GM23338 (cell line): ENCODE measurements at regions not wholly inside any gene's neighbourhood (a gene's known extent, or its start where the extent isn't known, plus 50 kb on each side); places are given as distances from the start of the nearest gene placed in this dataset.

Source experiments
- EZH2 ChIP-seq: fragments of 200-600 bp; sonication (generic); IDR thresholded peaks from one replicate; pipeline ENCODE4 v1.8.0; 2017; ENCODE audit warnings: antibody characterized with exemption, mild to moderate bottlenecking, low read depth; ENCODE audit not compliant: unreplicated experiment
- EZH2phosphoT487 ChIP-seq: fragments of 200-600 bp; sonication (generic); IDR thresholded peaks from one replicate; pipeline ENCODE4 v1.8.1; 2018; ENCODE audit warnings: antibody characterized with exemption; ENCODE audit not compliant: unreplicated experiment

GRCh38 chr18:8980918-8981317 is 121.6 kb upstream of the NDUFV2 start:
- TF ChIP-seq EZH2phosphoT487: no peak
- no peak for TF ChIP-seq EZH2
